GM21423 (cell line): ENCODE measurements at regions not wholly inside any gene's neighbourhood (a gene's known extent, or its start where the extent isn't known, plus 50 kb on each side); places are given as distances from the start of the nearest gene placed in this dataset.
"Not testable (repeated sequence)": the region's sequence is repeated elsewhere in the genome, so short reads cannot be mapped to it uniquely, and the experiment has no call there.

ENCODE experiments used
- ATAC-seq: cut with Tn5 transposase; IDR thresholded peaks from one replicate; pipeline ENCODE4 v1.9.1; 2021; ENCODE audit warnings: mild to moderate bottlenecking, moderate library complexity; ENCODE audit not compliant: unreplicated experiment

- peak; percentile 58 for ATAC-seq
These were observed 693.8 kb downstream of the DNAH5 start for GRCh38 chr5:13250464-13251291.

- no peak for ATAC-seq
These were observed 694.6 kb downstream of the DNAH5 start for GRCh38 chr5:13249854-13250253.

GRCh38 chr5:13248253-13248652, 696.2 kb downstream of the DNAH5 start:
- ATAC-seq = no peak

DNA sequence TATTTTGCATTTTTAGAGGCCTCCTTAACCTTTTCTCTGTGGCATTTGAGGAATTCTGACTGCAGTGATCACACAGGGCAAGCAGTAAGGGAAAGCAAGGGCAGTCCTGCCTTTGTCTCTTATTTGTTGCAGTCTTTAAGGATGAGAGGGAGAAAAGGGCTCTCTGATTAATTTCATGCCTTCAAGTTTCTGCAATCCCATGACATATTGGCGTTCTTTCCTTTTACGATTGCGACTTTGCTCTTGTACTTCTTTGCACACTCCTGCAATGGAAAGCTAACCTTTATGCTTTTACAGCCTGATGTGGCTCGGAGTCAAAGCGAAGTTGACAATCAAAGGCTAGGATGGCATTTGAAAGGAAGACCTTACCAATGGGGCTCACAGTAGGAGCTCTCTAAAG, 698.4 kb downstream of the DNAH5 start:
- no peak for ATAC-seq

GRCh38 chr5:13244151-13244550, 700.3 kb downstream of the DNAH5 start:
- ATAC-seq = no peak

DNA sequence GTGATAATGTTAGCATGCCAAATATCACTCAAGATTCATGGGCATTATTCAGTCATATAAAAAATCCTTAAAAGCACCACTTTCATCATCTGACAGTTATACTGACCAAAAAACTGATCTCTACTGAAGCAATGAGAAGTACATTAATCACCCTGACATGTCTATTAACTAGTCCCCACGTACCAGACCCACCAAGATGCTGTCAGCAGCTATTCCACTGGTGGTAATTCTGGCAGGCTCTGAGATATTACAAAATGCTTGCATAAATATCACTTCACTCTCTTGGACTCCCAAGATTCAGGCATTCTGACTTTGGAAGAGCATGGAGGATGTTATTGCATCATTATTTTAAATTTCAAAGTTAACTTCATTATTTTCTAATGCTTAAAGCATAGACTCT, 717.0 kb downstream of the DNAH5 start:
- no peak for ATAC-seq

- no peak for ATAC-seq
These were observed 726.0 kb downstream of the DNAH5 start for GRCh38 chr5:13218518-13218917.

- ATAC-seq = no peak
These were observed 726.9 kb downstream of the DNAH5 start for GRCh38 chr5:13217636-13218035.

GRCh38 chr5:13215806-13216205, 728.7 kb downstream of the DNAH5 start:
- no peak for ATAC-seq

DNA sequence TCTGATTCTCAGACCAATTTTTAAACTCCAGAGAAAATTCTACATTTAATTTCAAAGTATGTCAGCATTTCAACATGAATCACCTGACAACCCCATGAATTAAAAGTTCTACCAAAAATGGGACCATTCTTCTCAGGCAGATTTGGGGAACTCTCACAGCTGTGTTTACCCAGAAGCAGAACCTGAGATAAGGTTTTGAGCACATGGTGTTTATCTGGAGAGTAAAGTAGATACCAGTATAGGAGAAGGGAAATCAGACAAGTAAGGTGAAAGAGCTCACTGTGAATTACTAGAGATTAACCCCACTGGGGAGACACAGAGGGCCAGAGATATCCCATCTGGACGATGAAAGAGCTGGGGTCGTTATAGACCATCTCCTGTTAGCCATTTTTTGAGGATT, 729.1 kb downstream of the DNAH5 start:
- no peak for ATAC-seq

DNA sequence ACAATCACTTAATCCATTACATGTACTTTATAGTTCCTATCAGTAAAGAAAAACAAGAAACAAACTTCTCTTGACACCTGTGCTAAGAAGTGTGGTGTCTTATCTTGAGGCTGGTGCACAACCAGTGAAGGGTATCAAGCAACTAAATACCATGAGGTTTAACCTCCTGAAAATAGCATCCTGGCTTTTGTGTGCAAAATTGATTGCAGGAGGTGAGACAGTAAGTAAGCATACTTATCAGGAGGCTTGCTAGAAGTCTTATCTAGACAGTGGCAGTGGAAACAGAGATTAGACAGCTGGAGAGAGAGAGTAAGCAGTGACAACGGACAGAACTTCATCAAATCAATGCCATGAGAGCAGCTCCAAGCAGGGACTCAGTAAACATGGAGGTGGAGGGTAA, 730.3 kb downstream of the DNAH5 start:
- no peak for ATAC-seq

- ATAC-seq = no peak
These were observed 731.6 kb downstream of the DNAH5 start for GRCh38 chr5:13212886-13213285.

DNA sequence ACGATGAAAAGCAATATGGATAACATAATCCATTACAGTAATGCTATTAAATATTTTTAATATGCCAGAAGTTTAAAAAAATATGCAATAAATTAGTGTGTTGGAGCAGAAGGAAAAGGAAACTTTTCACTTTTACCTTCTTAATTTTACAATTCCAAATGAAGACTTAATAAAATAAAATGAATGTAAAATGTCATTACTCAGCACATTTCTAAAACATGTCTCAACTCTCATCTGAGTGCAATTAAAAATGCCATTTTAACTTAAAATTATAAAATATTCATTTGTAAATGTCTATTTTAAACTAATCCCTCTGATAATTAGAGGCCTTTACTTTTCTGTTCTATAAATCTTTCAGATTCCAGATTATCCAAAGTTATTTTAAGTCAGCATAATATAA, 733.4 kb downstream of the DNAH5 start:
- no peak for ATAC-seq

DNA sequence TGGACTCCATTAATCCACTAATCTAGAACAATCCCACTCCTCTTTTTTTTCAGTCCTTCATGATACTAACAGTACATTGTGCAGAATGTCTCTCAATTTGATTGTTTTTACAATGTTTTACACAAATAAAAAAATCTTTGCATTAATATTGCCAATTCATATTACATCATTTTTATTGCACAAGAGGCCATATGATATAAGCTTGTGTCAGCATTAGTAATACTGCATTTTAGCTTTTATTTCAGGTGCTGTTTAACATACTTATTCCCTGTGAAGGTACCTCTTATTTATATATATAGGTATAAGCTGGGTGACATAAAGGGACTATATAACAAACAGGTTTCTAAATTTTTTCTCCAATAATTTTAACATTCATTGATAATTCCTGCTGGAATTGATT, 737.4 kb downstream of the DNAH5 start:
- ATAC-seq = no peak

DNA sequence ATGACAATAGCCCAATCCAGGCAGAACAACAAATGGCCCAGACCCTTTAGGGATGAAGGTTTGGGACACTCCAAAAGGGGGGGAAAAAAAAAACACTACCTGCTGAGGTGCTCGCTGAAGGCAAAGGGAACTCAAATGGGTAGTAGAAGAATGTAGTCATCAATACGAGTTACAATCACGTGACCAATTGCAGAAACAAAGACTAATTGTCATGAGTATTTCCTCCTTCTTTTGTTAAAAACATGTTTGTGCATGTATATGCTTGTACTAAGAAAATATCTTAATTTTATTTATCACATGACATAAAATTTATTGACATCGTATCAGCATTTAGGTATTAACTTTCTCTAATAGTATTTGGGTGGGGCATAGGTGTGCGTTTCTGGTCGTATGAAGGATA, 743.5 kb downstream of the DNAH5 start:
- ATAC-seq = no peak

GRCh38 chr5:13198226-13198625, 746.3 kb downstream of the DNAH5 start:
- not testable (repeated sequence) for ATAC-seq

DNA sequence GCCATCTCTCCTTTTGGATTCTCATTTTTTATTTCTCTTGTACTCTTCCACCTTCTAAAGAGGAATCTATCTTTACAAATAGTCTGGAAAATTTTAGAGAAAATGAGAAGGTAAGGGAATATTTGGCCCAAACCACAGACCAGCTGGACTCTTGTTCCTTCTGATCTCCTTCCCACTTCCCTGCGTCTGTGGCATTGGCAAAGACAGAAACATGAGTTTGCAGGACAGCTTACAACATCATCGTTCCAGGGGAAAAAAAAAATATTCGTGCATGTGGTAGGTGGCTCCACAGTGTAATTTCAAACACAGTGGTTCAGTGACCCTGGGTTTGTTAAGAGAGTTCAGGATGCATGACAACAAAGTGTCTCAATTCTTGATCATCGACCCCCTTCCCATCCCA, 755.0 kb downstream of the DNAH5 start:
- ATAC-seq = no peak

- no peak for ATAC-seq
These were observed 756.1 kb downstream of the DNAH5 start for GRCh38 chr5:13188371-13188770.

DNA sequence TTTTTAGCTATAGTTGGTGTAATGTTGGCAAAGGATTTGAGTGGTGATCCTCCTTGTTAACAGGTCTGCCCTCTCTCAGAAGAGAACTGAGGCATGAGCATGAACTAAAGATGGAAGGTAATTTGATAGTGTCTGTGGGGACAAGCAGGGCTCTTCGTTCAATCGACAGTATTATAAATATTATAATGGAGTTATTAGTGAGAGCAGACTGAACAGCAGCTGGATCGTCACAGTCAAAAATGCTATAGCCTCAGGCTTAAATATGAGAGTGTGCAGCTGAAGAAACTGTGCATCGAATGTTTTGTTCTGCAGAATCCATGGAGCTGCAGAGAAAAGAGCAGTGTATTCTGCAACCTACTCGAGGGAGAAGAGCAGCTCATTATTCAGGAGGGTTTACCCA, 757.3 kb downstream of the DNAH5 start:
- ATAC-seq = no peak

- no peak for ATAC-seq
These were observed 758.3 kb downstream of the DNAH5 start for GRCh38 chr5:13186177-13186576.

GRCh38 chr5:13179407-13180087, 764.9 kb downstream of the DNAH5 start:
- no peak for ATAC-seq

GRCh38 chr5:13143630-13144029, 800.9 kb downstream of the DNAH5 start:
- no peak for ATAC-seq
